ENCODE measurements at regions not wholly inside any gene's neighbourhood (a gene's known extent, or its start where the extent isn't known, plus 50 kb on each side); places are given as distances from the start of the nearest gene placed in this dataset.
A peak's percentile ranks its signal among the peaks of the same experiment; 100 is the strongest.

DNA sequence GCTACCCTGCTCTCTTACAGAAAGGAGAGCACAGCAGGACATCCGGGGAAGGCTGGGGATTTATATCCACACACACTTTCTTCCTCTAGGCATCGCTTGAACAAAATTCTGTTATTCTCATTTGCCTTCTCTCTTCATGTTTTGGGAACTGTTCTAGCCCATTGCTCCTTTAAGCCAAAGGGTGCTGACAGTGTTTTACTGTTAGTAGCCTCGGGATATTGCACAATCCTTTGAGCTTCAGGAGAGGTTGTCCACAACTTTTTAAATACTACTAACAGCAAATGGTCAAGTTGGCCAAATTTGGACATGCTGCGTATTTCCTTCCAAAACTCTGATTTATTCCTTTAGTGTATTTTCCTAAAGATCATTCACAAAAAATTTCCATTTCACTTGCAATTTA, 579.2 kb upstream of the RGS18 start:
- Histone ChIP-seq H3K36me3 (replicated peaks in 1 of 2; ENCODE audit: control insufficient read depth in 2 of 2, insufficient read depth in 2 of 2, low read length in 2 of 2) (no peaks in the 10 kb centered on the region), H3K9ac (ENCODE audit: low read depth, low read length, poor library complexity) (no peak overlapping the region), H3K9me3 (replicated peaks in 1 of 2; ENCODE audit: control insufficient read depth in 2 of 2, insufficient read depth in 1 of 2, low read depth in 1 of 2, low read length in 2 of 2) (peaks cover 0 to 1% of the 10 kb centered on the region in 2 donors), H3K4me1 (ENCODE audit: control insufficient read depth in 2 of 2, insufficient read depth in 1 of 2, low read depth in 1 of 2, low read length in 2 of 2) (peaks cover 0 to 5% of the 10 kb centered on the region in 2 donors), H3K27ac (replicated peaks; ENCODE audit: low read length) (no peak overlapping the region), H4K8ac (ENCODE audit: low read depth, low read length) (no peak overlapping the region), H3K18ac (ENCODE audit: low read length) (no peak overlapping the region), H2AFZ (ENCODE audit: low read length) (no peak overlapping the region), H2BK120ac (ENCODE audit: low read depth, low read length) (no peak overlapping the region), H3K4ac (ENCODE audit: low read length) (no peak overlapping the region), H2BK5ac (ENCODE audit: low read length) (no peak overlapping the region), H2BK15ac (ENCODE audit: low read length) (no peak overlapping the region), H3K79me1 (ENCODE audit: low read depth, low read length) (no peaks in the 10 kb centered on the region), H4K91ac (ENCODE audit: low read depth, low read length, poor library complexity) (no peak overlapping the region), H3K27me3 (ENCODE audit: control insufficient read depth in 3 of 3, insufficient read depth in 3 of 3, low read depth in 1 of 3, low read length in 3 of 3) (no peaks in the 10 kb centered on the region), H2AK5ac (ENCODE audit: low read depth, low read length) (no peak overlapping the region), H3K23ac (ENCODE audit: low read depth, low read length, poor library complexity) (no peak overlapping the region), H2BK12ac (ENCODE audit: low read length) (no peak overlapping the region), H3K4me2 (ENCODE audit: insufficient read depth, low read length, poor library complexity, severe bottlenecking) (no peak overlapping the region), H3K14ac (ENCODE audit: low read length) (no peak overlapping the region), H3K4me3 (ENCODE audit: low read length in 2 of 2) (no peak overlapping the region)
- no peak for DNase-seq (ENCODE audit: low spot score)
- no CpG with 5 or more reads among the region's 4 CpGs for WGBS, 2 donors (ENCODE audit: extremely low coverage in 2 of 2, insufficient read length in 2 of 2, insufficient replicate concordance in 1 of 2)

GRCh38 chr1:191582169-191582568, 576.1 kb upstream of the RGS18 start:
- H2AFZ ChIP-seq (ENCODE audit: low read length), result no peak overlapping the region
- no peaks in the 10 kb centered on the region for H3K27me3 ChIP-seq (ENCODE audit: control insufficient read depth in 3 of 3, insufficient read depth in 3 of 3, low read depth in 1 of 3, low read length in 3 of 3)
- H2BK5ac ChIP-seq (ENCODE audit: low read length), result no peak overlapping the region
- no peak overlapping the region for H2BK15ac ChIP-seq (ENCODE audit: low read length)
- no peak overlapping the region for H3K27ac ChIP-seq (replicated peaks; ENCODE audit: low read length)
- no CpG with 5 or more reads among the region's 1 CpG for WGBS, 2 donors (ENCODE audit: extremely low coverage in 2 of 2, insufficient read length in 2 of 2, insufficient replicate concordance in 1 of 2)
- no peaks in the 10 kb centered on the region for H3K36me3 ChIP-seq (replicated peaks in 1 of 2; ENCODE audit: control insufficient read depth in 2 of 2, insufficient read depth in 2 of 2, low read length in 2 of 2)
- H3K79me1 ChIP-seq (ENCODE audit: low read depth, low read length), result no peaks in the 10 kb centered on the region
- no peak overlapping the region for H4K91ac ChIP-seq (ENCODE audit: low read depth, low read length, poor library complexity)
- no peak overlapping the region for H3K18ac ChIP-seq (ENCODE audit: low read length)
- no peak overlapping the region for H3K14ac ChIP-seq (ENCODE audit: low read length)
- no peak overlapping the region for H4K8ac ChIP-seq (ENCODE audit: low read depth, low read length)
- no peak overlapping the region for H2BK12ac ChIP-seq (ENCODE audit: low read length)
- no peak overlapping the region for H2BK120ac ChIP-seq (ENCODE audit: low read depth, low read length)
- DNase-seq (ENCODE audit: low spot score), result no peak
- H3K4me1 ChIP-seq (ENCODE audit: control insufficient read depth in 2 of 2, insufficient read depth in 1 of 2, low read depth in 1 of 2, low read length in 2 of 2), result no peaks in the 10 kb centered on the region
- H3K4me3 ChIP-seq (ENCODE audit: low read length in 2 of 2), result no peak overlapping the region
- H3K9me3 ChIP-seq (replicated peaks in 1 of 2; ENCODE audit: control insufficient read depth in 2 of 2, insufficient read depth in 1 of 2, low read depth in 1 of 2, low read length in 2 of 2), result peaks cover 0 to 1% of the 10 kb centered on the region in 2 donors
- H2AK5ac ChIP-seq (ENCODE audit: low read depth, low read length), result no peak overlapping the region
- H3K23ac ChIP-seq (ENCODE audit: low read depth, low read length, poor library complexity), result no peak overlapping the region
- H3K4me2 ChIP-seq (ENCODE audit: insufficient read depth, low read length, poor library complexity, severe bottlenecking), result no peak overlapping the region
- H3K4ac ChIP-seq (ENCODE audit: low read length), result no peak overlapping the region
- H3K9ac ChIP-seq (ENCODE audit: low read depth, low read length, poor library complexity), result no peak overlapping the region

GRCh38 chr1:191585095-191585494, 573.2 kb upstream of the RGS18 start:
- Histone ChIP-seq H2BK120ac (ENCODE audit: low read depth, low read length) (no peak overlapping the region), H2AFZ (ENCODE audit: low read length) (no peak overlapping the region), H3K4ac (ENCODE audit: low read length) (no peak overlapping the region), H3K79me1 (ENCODE audit: low read depth, low read length) (no peaks in the 10 kb centered on the region), H3K27ac (replicated peaks; ENCODE audit: low read length) (no peak overlapping the region), H3K23ac (ENCODE audit: low read depth, low read length, poor library complexity) (no peak overlapping the region), H2BK12ac (ENCODE audit: low read length) (no peak overlapping the region), H2BK5ac (ENCODE audit: low read length) (no peak overlapping the region), H2BK15ac (ENCODE audit: low read length) (no peak overlapping the region), H3K9ac (ENCODE audit: low read depth, low read length, poor library complexity) (no peak overlapping the region), H4K8ac (ENCODE audit: low read depth, low read length) (no peak overlapping the region), H3K9me3 (replicated peaks in 1 of 2; ENCODE audit: control insufficient read depth in 2 of 2, insufficient read depth in 1 of 2, low read depth in 1 of 2, low read length in 2 of 2) (no peaks in the 10 kb centered on the region), H3K4me2 (ENCODE audit: insufficient read depth, low read length, poor library complexity, severe bottlenecking) (no peak overlapping the region), H3K4me3 (ENCODE audit: low read length in 2 of 2) (no peak overlapping the region), H3K36me3 (replicated peaks in 1 of 2; ENCODE audit: control insufficient read depth in 2 of 2, insufficient read depth in 2 of 2, low read length in 2 of 2) (no peaks in the 10 kb centered on the region), H3K27me3 (ENCODE audit: control insufficient read depth in 3 of 3, insufficient read depth in 3 of 3, low read depth in 1 of 3, low read length in 3 of 3) (no peaks in the 10 kb centered on the region), H3K4me1 (ENCODE audit: control insufficient read depth in 2 of 2, insufficient read depth in 1 of 2, low read depth in 1 of 2, low read length in 2 of 2) (no peaks in the 10 kb centered on the region), H2AK5ac (ENCODE audit: low read depth, low read length) (no peak overlapping the region), H4K91ac (ENCODE audit: low read depth, low read length, poor library complexity) (no peak overlapping the region), H3K14ac (ENCODE audit: low read length) (no peak overlapping the region), H3K18ac (ENCODE audit: low read length) (no peak overlapping the region)
- DNase-seq (ENCODE audit: low spot score), result no peak
- no CpG with 5 or more reads among the region's 2 CpGs for WGBS, 2 donors (ENCODE audit: extremely low coverage in 2 of 2, insufficient read length in 2 of 2, insufficient replicate concordance in 1 of 2)

- Histone ChIP-seq H3K14ac (ENCODE audit: low read length) (no peak overlapping the region), H3K9me3 (replicated peaks in 1 of 2; ENCODE audit: control insufficient read depth in 2 of 2, insufficient read depth in 1 of 2, low read depth in 1 of 2, low read length in 2 of 2) (no peaks in the 10 kb centered on the region)
- no CpG with 5 or more reads among the region's 1 CpG for WGBS, 2 donors (ENCODE audit: extremely low coverage in 2 of 2, insufficient read length in 2 of 2, insufficient replicate concordance in 1 of 2)
These were observed 569.4 kb upstream of the RGS18 start for GRCh38 chr1:191588905-191589304.

More at GRCh38 chr1:191588905-191589304, 569.4 kb upstream of the RGS18 start:
- no peak overlapping the region for H4K91ac ChIP-seq (ENCODE audit: low read depth, low read length, poor library complexity)
- no peak overlapping the region for H4K8ac ChIP-seq (ENCODE audit: low read depth, low read length)
- no peaks in the 10 kb centered on the region for H3K36me3 ChIP-seq (replicated peaks in 1 of 2; ENCODE audit: control insufficient read depth in 2 of 2, insufficient read depth in 2 of 2, low read length in 2 of 2)
- no peak overlapping the region for H3K9ac ChIP-seq (ENCODE audit: low read depth, low read length, poor library complexity)
- H2BK5ac ChIP-seq (ENCODE audit: low read length), result no peak overlapping the region
- H3K4me1 ChIP-seq (ENCODE audit: control insufficient read depth in 2 of 2, insufficient read depth in 1 of 2, low read depth in 1 of 2, low read length in 2 of 2), result no peaks in the 10 kb centered on the region
- no peak overlapping the region for H2BK12ac ChIP-seq (ENCODE audit: low read length)
- H3K4me2 ChIP-seq (ENCODE audit: insufficient read depth, low read length, poor library complexity, severe bottlenecking), result no peak overlapping the region
- H3K27me3 ChIP-seq (ENCODE audit: control insufficient read depth in 3 of 3, insufficient read depth in 3 of 3, low read depth in 1 of 3, low read length in 3 of 3), result no peaks in the 10 kb centered on the region
- no peak overlapping the region for H3K4ac ChIP-seq (ENCODE audit: low read length)
- H2AK5ac ChIP-seq (ENCODE audit: low read depth, low read length), result no peak overlapping the region
- H3K23ac ChIP-seq (ENCODE audit: low read depth, low read length, poor library complexity), result no peak overlapping the region
- H3K27ac ChIP-seq (replicated peaks; ENCODE audit: low read length), result no peak overlapping the region
- H2BK120ac ChIP-seq (ENCODE audit: low read depth, low read length), result no peak overlapping the region
- H2BK15ac ChIP-seq (ENCODE audit: low read length), result no peak overlapping the region
- H3K79me1 ChIP-seq (ENCODE audit: low read depth, low read length), result no peaks in the 10 kb centered on the region
- no peak overlapping the region for H3K18ac ChIP-seq (ENCODE audit: low read length)
- H3K4me3 ChIP-seq (ENCODE audit: low read length in 2 of 2), result no peak overlapping the region
- no peak for DNase-seq (ENCODE audit: low spot score)
- peak overlapping the region; percentile 29 for H2AFZ ChIP-seq (ENCODE audit: low read length)

Measured in neuronal stem cell (in vitro differentiated cells).